Adrenal gland (tissue), 5 donors: ENCODE measurements at regions not wholly inside any gene's neighbourhood (a gene's known extent, or its start where the extent isn't known, plus 50 kb on each side); places are given as distances from the start of the nearest gene placed in this dataset.

Source experiments
- CTCF ChIP-seq, 6 experiments: fragments of 450-650 bp in 4 of 6; fragments of 200-600 bp in 2 of 6; sonication (generic) in 1 of 6; IDR thresholded peaks; 1 replicate in 5 of 6; 2 replicates in 1 of 6; pipeline versions ENCODE4 v1.5.1 to v1.8.0; 2016 to 2021; ENCODE audit warnings: antibody characterized with exemption in 6 of 6, mild to moderate bottlenecking in 2 of 6, moderate library complexity in 1 of 6
- POLR2A ChIP-seq, 2 donors: fragments of 450-650 bp; IDR thresholded peaks; one replicate each; pipeline ENCODE4 v1.6.1; 2017; ENCODE audit warnings: antibody characterized with exemption in 2 of 2, mild to moderate bottlenecking in 2 of 2, moderate library complexity in 1 of 2
- donor health status: DM: no; HTN: no; CAD: no.

- TF ChIP-seq CTCF (IDR thresholded peaks at IDR 0.05) (no peak), POLR2A (IDR thresholded peaks at IDR 0.05) (no peak)
These were observed 428.5 kb downstream of the TMEM135 start for GRCh38 chr11:87466223-87466622.
